H1 (cell line): ENCODE measurements at regions not wholly inside any gene's neighbourhood (a gene's known extent, or its start where the extent isn't known, plus 50 kb on each side); places are given as distances from the start of the nearest gene placed in this dataset.

Source experiments
- CTCF ChIA-PET: fragments of 300-600 bp; sonication (Branson Sonifier 250); formaldehyde crosslinking; loops from one replicate; lab custom pipeline; 2021; ENCODE audit not compliant: partially characterized antibody; lab: Charles Lee
- POLR2A ChIA-PET: fragments of 300-600 bp; sonication (Branson Sonifier 250); formaldehyde crosslinking; loops from one replicate; lab custom pipeline; 2021; ENCODE audit warnings: inconsistent platforms; ENCODE audit not compliant: partially characterized antibody; lab: Charles Lee
- DNase-seq, 2 experiments: peaks; one replicate each; pipeline versions ENCODE4 v3.0.0 to v3.0.0-alpha.2; 2010 to 2022; ENCODE audit warnings: low spot score in 2 of 2, low read depth in 1 of 2, mixed read lengths in 1 of 2
- FAIRE-seq: peaks from 2 replicates; lab custom pipeline; 2011; peaks lifted over from hg19 to GRCh38; lab: Jason Lieb, UNC
- H2AFZ ChIP-seq: 2 replicates; pipeline ENCODE4 v1.8.1; 2012; ENCODE audit warnings: low read length, inconsistent platforms
- H2AK5ac ChIP-seq: 2 replicates; pipeline ENCODE4 v1.6.1; 2013; ENCODE audit warnings: low read depth, low read length
- H2BK120ac ChIP-seq: replicated peaks from 2 replicates; pipeline ENCODE3; 2013; ENCODE audit warnings: low read depth, low read length, inconsistent platforms
- H2BK12ac ChIP-seq: 2 replicates; pipeline ENCODE4 v1.6.1; 2013; ENCODE audit warnings: low read depth, low read length
- H2BK15ac ChIP-seq: 2 replicates; pipeline ENCODE4 v1.6.1; 2013; ENCODE audit warnings: low read length
- H2BK20ac ChIP-seq: 2 replicates; pipeline ENCODE4 v1.6.1; 2013; ENCODE audit warnings: low read length
- H2BK5ac ChIP-seq: 2 replicates; pipeline ENCODE4 v1.6.1; 2013; ENCODE audit warnings: low read depth, low read length
- H3K14ac ChIP-seq: 2 replicates; pipeline ENCODE4 v1.6.1; 2013; ENCODE audit warnings: inconsistent platforms; ENCODE audit not compliant: insufficient read length
- H3K18ac ChIP-seq: 2 replicates; pipeline ENCODE4 v1.6.1; 2013; ENCODE audit warnings: low read length; ENCODE audit errors: extremely low read depth
- H3K23ac ChIP-seq: 2 replicates; pipeline ENCODE4 v1.6.1; 2013; ENCODE audit warnings: inconsistent platforms; ENCODE audit not compliant: insufficient read length
- H3K23me2 ChIP-seq: 2 replicates; pipeline ENCODE4 v1.6.1; 2013; ENCODE audit warnings: low read depth, low read length
- H3K27ac ChIP-seq: 2 replicates; pipeline ENCODE4 v1.6.1; 2011; ENCODE audit warnings: low read depth, low read length, inconsistent platforms
- H3K27me3 ChIP-seq, 4 experiments: replicated peaks in 1 of 4; 1 replicate in 1 of 4; 2 replicates in 3 of 4; pipeline versions ENCODE4 v1.6.1 to v1.8.1; 2011 to 2013; ENCODE audit warnings: low read length in 3 of 4, mild to moderate bottlenecking in 3 of 4, inconsistent platforms in 2 of 4, mixed read lengths in 2 of 4, moderate library complexity in 1 of 4; ENCODE audit not compliant: control insufficient read depth in 3 of 4, insufficient read depth in 3 of 4; ENCODE audit errors: extremely low read depth in 1 of 4
- H3K36me3 ChIP-seq, 4 experiments: 2 replicates each; pipeline versions ENCODE4 v1.6.1 to v1.8.1; 2011 to 2013; ENCODE audit warnings: mild to moderate bottlenecking in 4 of 4, low read length in 3 of 4, moderate library complexity in 2 of 4, control low read depth in 1 of 4, inconsistent platforms in 1 of 4; ENCODE audit not compliant: insufficient read depth in 4 of 4, control insufficient read depth in 2 of 4
- H3K4ac ChIP-seq: replicated peaks from 2 replicates; pipeline ENCODE3; 2013; ENCODE audit warnings: low read length, low read depth, mixed read lengths, inconsistent platforms; ENCODE audit not compliant: insufficient read length
- H3K4me1 ChIP-seq, 4 experiments: replicated peaks in 1 of 4; 1 replicate in 1 of 4; 2 replicates in 3 of 4; pipeline versions ENCODE4 v1.6.1 to v1.8.1; 2011 to 2013; ENCODE audit warnings: low read length in 3 of 4, inconsistent platforms in 2 of 4, mixed read lengths in 1 of 4; ENCODE audit not compliant: insufficient read depth in 4 of 4, control insufficient read depth in 3 of 4
- H3K4me2 ChIP-seq, 2 experiments: 2 replicates each; pipeline versions ENCODE4 v1.6.1 to v1.8.1; 2011 to 2013; ENCODE audit warnings: low read depth in 2 of 2, low read length in 2 of 2, control low read depth in 1 of 2, inconsistent platforms in 1 of 2, mild to moderate bottlenecking in 1 of 2; ENCODE audit not compliant: insufficient read depth in 1 of 2
- H3K4me3 ChIP-seq, 4 experiments: fragments of 200-600, 300-600 bp in 1 of 4; sonication (generic), shearing (Covaris generic), sonication (Bioruptor Twin) in 1 of 4; 2 replicates each; pipeline versions ENCODE4 v1.5.1 to v1.8.1; 2011 to 2016; ENCODE audit warnings: low read length in 4 of 4, low read depth in 3 of 4, control low read depth in 2 of 4, inconsistent platforms in 2 of 4, mild to moderate bottlenecking in 2 of 4, mixed read lengths in 1 of 4, moderate library complexity in 1 of 4; ENCODE audit not compliant: insufficient read depth in 2 of 4; ENCODE audit errors: extremely low read depth in 1 of 4
- H3K56ac ChIP-seq: replicated peaks from 2 replicates; pipeline ENCODE3; 2013; ENCODE audit warnings: low read depth, mild to moderate bottlenecking, mixed read lengths, low read length, inconsistent platforms; ENCODE audit not compliant: insufficient read length
- H3K79me1 ChIP-seq: 2 replicates; pipeline ENCODE4 v1.6.1; 2013; ENCODE audit warnings: low read depth, low read length, control low read depth
- H3K79me2 ChIP-seq, 2 experiments: 2 replicates each; pipeline versions ENCODE4 v1.6.1 to v1.8.1; 2012 to 2013; ENCODE audit warnings: low read length in 2 of 2, mild to moderate bottlenecking in 2 of 2, inconsistent platforms in 1 of 2; ENCODE audit not compliant: insufficient read depth in 2 of 2, control insufficient read depth in 1 of 2
- H3K9ac ChIP-seq, 4 experiments: replicated peaks in 1 of 4; 1 replicate in 1 of 4; 2 replicates in 3 of 4; pipeline versions ENCODE4 v1.6.1 to v1.8.1; 2011 to 2013; ENCODE audit warnings: low read depth in 3 of 4, low read length in 3 of 4, control low read depth in 2 of 4, mild to moderate bottlenecking in 2 of 4, moderate library complexity in 2 of 4, inconsistent platforms in 1 of 4; ENCODE audit errors: extremely low read depth in 1 of 4
- H3K9me3 ChIP-seq, 2 experiments: 2 replicates each; pipeline versions ENCODE4 v1.6.1 to v1.8.1; 2012 to 2013; ENCODE audit warnings: mild to moderate bottlenecking in 2 of 2, moderate library complexity in 2 of 2, control low read depth in 1 of 2, inconsistent platforms in 1 of 2, low read depth in 1 of 2, low read length in 1 of 2, mixed read lengths in 1 of 2; ENCODE audit not compliant: insufficient read depth in 2 of 2
- H4K20me1 ChIP-seq, 2 experiments: replicated peaks in 1 of 2; 2 replicates each; pipeline versions ENCODE3 to v1.8.1; 2011 to 2013; ENCODE audit warnings: inconsistent platforms in 2 of 2, low read length in 2 of 2, mild to moderate bottlenecking in 1 of 2; ENCODE audit not compliant: insufficient read depth in 2 of 2, control insufficient read depth in 1 of 2
- H4K5ac ChIP-seq: 2 replicates; pipeline ENCODE4 v1.6.1; 2013; ENCODE audit warnings: low read length, low read depth, mixed read lengths, inconsistent platforms; ENCODE audit not compliant: insufficient read length
- H4K8ac ChIP-seq: 2 replicates; pipeline ENCODE4 v1.8.0; 2013; ENCODE audit warnings: mild to moderate bottlenecking, moderate library complexity, low read length, inconsistent platforms; ENCODE audit not compliant: insufficient read depth; ENCODE audit errors: extremely low read depth
- H4K91ac ChIP-seq: replicated peaks from 2 replicates; pipeline ENCODE3; 2013; ENCODE audit warnings: low read length, mixed read lengths, inconsistent platforms; ENCODE audit not compliant: insufficient read length
- ASH2L ChIP-seq: fragments of 200-600, 300-600 bp; sonication (generic); IDR thresholded peaks from one replicate; pipeline ENCODE4 v1.7.1; 2017; ENCODE audit warnings: low read length
- CEBPB ChIP-seq: IDR thresholded peaks from 2 replicates; pipeline ENCODE4 v1.6.1; 2012; ENCODE audit warnings: low read depth, low read length
- EGR1 ChIP-seq: IDR thresholded peaks from 2 replicates; pipeline ENCODE4 v1.6.1; 2011; ENCODE audit warnings: low read depth, low read length, borderline replicate concordance
- GTF2F1 ChIP-seq: IDR thresholded peaks from 2 replicates; pipeline ENCODE4 v1.6.1; 2012; ENCODE audit warnings: low read depth, low read length, improper control_type of control experiment, borderline replicate concordance
- JUND ChIP-seq: IDR thresholded peaks from 2 replicates; pipeline ENCODE4 v1.6.1; 2011; ENCODE audit warnings: mild to moderate bottlenecking, improper control_type of control experiment, low read length
- RAD21 ChIP-seq, 2 experiments: IDR thresholded peaks in 1 of 2; conservative IDR thresholded peaks in 1 of 2; 2 replicates each; pipeline ENCODE4 v1.6.1; 2011; ENCODE audit warnings: low read depth in 2 of 2, low read length in 2 of 2, improper control_type of control experiment in 1 of 2, inconsistent platforms in 1 of 2, mild to moderate bottlenecking in 1 of 2, moderate library complexity in 1 of 2
- SP1 ChIP-seq: IDR thresholded peaks from 2 replicates; pipeline ENCODE4 v1.6.1; 2011; ENCODE audit warnings: low read depth, low read length
- TAF7 ChIP-seq: optimal IDR thresholded peaks from 2 replicates; pipeline ENCODE3; 2011; ENCODE audit warnings: low read depth, mild to moderate bottlenecking, inconsistent platforms, low read length, moderate library complexity, borderline replicate concordance
- WGBS, 2 experiments: shearing (Covaris generic) in 1 of 2; methylation state at CpG; one replicate each; pipeline versions ENCODE4 v1.1.6 to v1.1.7; 2013 to 2015; ENCODE audit warnings: low lambda C conversion rate in 2 of 2, mixed read lengths in 2 of 2, inconsistent platforms in 1 of 2, low coverage in 1 of 2, missing lambda C conversion rate in 1 of 2; ENCODE audit not compliant: insufficient replicate concordance in 2 of 2, insufficient coverage in 1 of 2, insufficient read length in 1 of 2; ENCODE audit errors: extremely low coverage in 1 of 2, missing lambda C conversion rate in 1 of 2; 5-methylcytosine and 5-hydroxymethylcytosine counted together
- TF ChIP-seq, protein P1 (sequence below): IDR thresholded peaks from 2 replicates; pipeline ENCODE4 v1.6.1; 2011; ENCODE audit warnings: low read length, improper control_type of control experiment
- TF ChIP-seq, protein P2 (sequence below): IDR thresholded peaks from 2 replicates; pipeline ENCODE4 v1.6.1; 2012; ENCODE audit warnings: low read length, inconsistent platforms

GRCh38 chr6:4678506-4679300 is 97.5 kb upstream of the CDYL start:
- Histone ChIP-seq H4K8ac (no peak overlapping the region), H3K18ac (no peak overlapping the region), H4K5ac (no peak overlapping the region), H2AFZ (no peak overlapping the region), H3K9ac (no peak overlapping the region), H2BK15ac (no peak overlapping the region), H3K79me2 (no peaks in the 10 kb centered on the region), H3K14ac (no peak overlapping the region), H3K36me3 (no peaks in the 10 kb centered on the region), H3K23me2 (no peaks in the 10 kb centered on the region), H3K4me3 (no peak overlapping the region), H3K56ac (no peak overlapping the region), H4K91ac (peak overlapping the region; percentile 81), H3K4me2 (no peak overlapping the region), H2AK5ac (no peak overlapping the region), H4K20me1 (no peaks in the 10 kb centered on the region), H3K79me1 (no peaks in the 10 kb centered on the region), H2BK5ac (no peak overlapping the region), H3K4me1 (peaks cover 0 to 6% (median 3%) of the 10 kb centered on the region in 4 experiments; a peak in 3 of 7 replicates), H2BK120ac (no peak overlapping the region), H3K4ac (no peak overlapping the region), H2BK12ac (no peak overlapping the region), H3K23ac (no peak overlapping the region), H3K27ac (no peak overlapping the region), H2BK20ac (no peak overlapping the region), H3K9me3 (no peaks in the 10 kb centered on the region), H3K27me3 (no peaks in the 10 kb centered on the region; a peak in 1 of 7 replicates)
- ChIA-PET POLR2A (no interaction called here), CTCF (no interaction called here)
- FAIRE-seq (no peak), DNase-seq (peak in 1 of 2 experiments; percentile 29)
- WGBS, 2 experiments: 92% methylated on average over 7 of the region's 7 CpGs; no CpG with 5 or more reads in 1 of the 2 experiments
- TF ChIP-seq, protein P1, sequence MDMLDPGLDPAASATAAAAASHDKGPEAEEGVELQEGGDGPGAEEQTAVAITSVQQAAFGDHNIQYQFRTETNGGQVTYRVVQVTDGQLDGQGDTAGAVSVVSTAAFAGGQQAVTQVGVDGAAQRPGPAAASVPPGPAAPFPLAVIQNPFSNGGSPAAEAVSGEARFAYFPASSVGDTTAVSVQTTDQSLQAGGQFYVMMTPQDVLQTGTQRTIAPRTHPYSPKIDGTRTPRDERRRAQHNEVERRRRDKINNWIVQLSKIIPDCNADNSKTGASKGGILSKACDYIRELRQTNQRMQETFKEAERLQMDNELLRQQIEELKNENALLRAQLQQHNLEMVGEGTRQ: no peak
- TF ChIP-seq JUND (no peak), RAD21 (IDR thresholded peaks at IDR 0.05 in 1 of 2, conservative IDR thresholded peaks at IDR 0.05 in 1 of 2; ENCODE audit: low read depth in 2 of 2, low read length in 2 of 2) (no peak), TAF7 (no peak), ASH2L (no peak), SP1 (no peak), EGR1 (no peak), CEBPB (no peak), GTF2F1 (no peak)
- TF ChIP-seq, protein P2, sequence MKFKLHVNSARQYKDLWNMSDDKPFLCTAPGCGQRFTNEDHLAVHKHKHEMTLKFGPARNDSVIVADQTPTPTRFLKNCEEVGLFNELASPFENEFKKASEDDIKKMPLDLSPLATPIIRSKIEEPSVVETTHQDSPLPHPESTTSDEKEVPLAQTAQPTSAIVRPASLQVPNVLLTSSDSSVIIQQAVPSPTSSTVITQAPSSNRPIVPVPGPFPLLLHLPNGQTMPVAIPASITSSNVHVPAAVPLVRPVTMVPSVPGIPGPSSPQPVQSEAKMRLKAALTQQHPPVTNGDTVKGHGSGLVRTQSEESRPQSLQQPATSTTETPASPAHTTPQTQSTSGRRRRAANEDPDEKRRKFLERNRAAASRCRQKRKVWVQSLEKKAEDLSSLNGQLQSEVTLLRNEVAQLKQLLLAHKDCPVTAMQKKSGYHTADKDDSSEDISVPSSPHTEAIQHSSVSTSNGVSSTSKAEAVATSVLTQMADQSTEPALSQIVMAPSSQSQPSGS: no peak
